Prostate gland (tissue), 2 donors: ENCODE measurements at regions not wholly inside any gene's neighbourhood (a gene's known extent, or its start where the extent isn't known, plus 50 kb on each side); places are given as distances from the start of the nearest gene placed in this dataset.

Experiments
- DNase-seq: peaks from one replicate; pipeline ENCODE4 v3.0.0-alpha.2; 2019; ENCODE audit warnings: low spot score
- H3K27ac ChIP-seq, 2 donors: fragments of 200-600 bp; sonication (generic); 2 replicates each; pipeline ENCODE4 v1.5.1; 2017 to 2019
- H3K27me3 ChIP-seq: fragments of 200-600 bp; sonication (generic); replicated peaks from 2 replicates; pipeline ENCODE4 v1.5.1; 2019; ENCODE audit not compliant: insufficient read depth
- H3K36me3 ChIP-seq, 2 donors: fragments of 200-600 bp; sonication (generic); 1 replicate in 1 of 2; 2 replicates in 1 of 2; pipeline versions ENCODE4 v1.5.1 to v1.8.1; 2017 to 2019
- H3K4me1 ChIP-seq: fragments of 200-600 bp; sonication (generic); replicated peaks from 2 replicates; pipeline ENCODE4 v1.5.1; 2019
- H3K4me3 ChIP-seq, 2 donors: fragments of 200-600 bp; sonication (generic); 2 replicates each; pipeline ENCODE4 v1.5.1; 2017 to 2019
- H3K9me3 ChIP-seq: fragments of 200-600 bp; sonication (generic); 2 replicates; pipeline ENCODE4 v1.5.1; 2017
- POLR2A ChIP-seq: fragments of 450-650 bp; IDR thresholded peaks from one replicate; pipeline ENCODE4 v1.6.1; 2016; ENCODE audit warnings: antibody characterized with exemption, mild to moderate bottlenecking
- POLR2AphosphoS5 ChIP-seq: sonication (generic); formaldehyde crosslinking; IDR thresholded peaks from one replicate; pipeline ENCODE4 v1.6.1; 2017; ENCODE audit warnings: antibody characterized with exemption
- WGBS: methylation state at CpG from one replicate; pipeline ENCODE4 v1.1.5; 2018; 5-methylcytosine and 5-hydroxymethylcytosine counted together
- intact Hi-C: fragments of 100-400 bp; cut with DNase I; formaldehyde crosslinking; loops from one replicate; pipeline ENCODE4 v1.14.2; 2022
- TF ChIP-seq, protein P1 (sequence below), 4 experiments: fragments of 200-600 bp in 2 of 4; fragments of 450-650 bp in 2 of 4; sonication (generic) in 2 of 4; IDR thresholded peaks; 1 replicate in 3 of 4; 2 replicates in 1 of 4; pipeline ENCODE4 v1.5.1; 2016 to 2019; ENCODE audit warnings: antibody characterized with exemption in 4 of 4, mild to moderate bottlenecking in 2 of 4, moderate library complexity in 2 of 4

DNA sequence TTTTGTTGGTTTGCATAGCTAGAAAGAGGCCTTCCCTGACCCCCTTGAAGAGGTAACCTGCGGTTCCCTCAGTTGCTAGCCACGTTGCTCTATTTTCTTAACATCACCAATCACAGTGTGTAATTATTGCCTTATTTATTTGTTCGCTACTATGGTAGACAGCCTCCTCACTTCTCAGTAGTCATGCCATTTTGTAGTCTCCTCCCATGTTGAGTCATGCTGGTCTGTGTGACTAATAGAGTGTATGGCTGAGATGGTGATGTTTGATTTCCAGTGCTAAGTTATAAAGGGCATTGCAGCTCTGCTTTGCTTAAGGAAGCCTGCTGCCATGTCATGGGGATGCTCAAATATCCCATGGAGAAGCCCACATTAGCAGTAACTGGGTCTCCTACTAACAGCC, 236.6 kb upstream of the CHD6 start:
- Histone ChIP-seq H3K36me3 (no peaks in the 10 kb centered on the region), H3K27me3 (no peaks in the 10 kb centered on the region), H3K9me3 (no peaks in the 10 kb centered on the region), H3K27ac (no peak overlapping the region), H3K4me1 (no peaks in the 10 kb centered on the region), H3K4me3 (no peak overlapping the region)
- TF ChIP-seq POLR2A, result no peak
- TF ChIP-seq, protein P1, sequence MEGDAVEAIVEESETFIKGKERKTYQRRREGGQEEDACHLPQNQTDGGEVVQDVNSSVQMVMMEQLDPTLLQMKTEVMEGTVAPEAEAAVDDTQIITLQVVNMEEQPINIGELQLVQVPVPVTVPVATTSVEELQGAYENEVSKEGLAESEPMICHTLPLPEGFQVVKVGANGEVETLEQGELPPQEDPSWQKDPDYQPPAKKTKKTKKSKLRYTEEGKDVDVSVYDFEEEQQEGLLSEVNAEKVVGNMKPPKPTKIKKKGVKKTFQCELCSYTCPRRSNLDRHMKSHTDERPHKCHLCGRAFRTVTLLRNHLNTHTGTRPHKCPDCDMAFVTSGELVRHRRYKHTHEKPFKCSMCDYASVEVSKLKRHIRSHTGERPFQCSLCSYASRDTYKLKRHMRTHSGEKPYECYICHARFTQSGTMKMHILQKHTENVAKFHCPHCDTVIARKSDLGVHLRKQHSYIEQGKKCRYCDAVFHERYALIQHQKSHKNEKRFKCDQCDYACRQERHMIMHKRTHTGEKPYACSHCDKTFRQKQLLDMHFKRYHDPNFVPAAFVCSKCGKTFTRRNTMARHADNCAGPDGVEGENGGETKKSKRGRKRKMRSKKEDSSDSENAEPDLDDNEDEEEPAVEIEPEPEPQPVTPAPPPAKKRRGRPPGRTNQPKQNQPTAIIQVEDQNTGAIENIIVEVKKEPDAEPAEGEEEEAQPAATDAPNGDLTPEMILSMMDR (IDR thresholded peaks at IDR 0.05), result no peak
- TF ChIP-seq POLR2AphosphoS5, result no peak
- intact Hi-C loops, result no loop called here
- DNase-seq, result no peak
- WGBS, result 70% methylated on average over 3 of the region's 3 CpGs

DNA sequence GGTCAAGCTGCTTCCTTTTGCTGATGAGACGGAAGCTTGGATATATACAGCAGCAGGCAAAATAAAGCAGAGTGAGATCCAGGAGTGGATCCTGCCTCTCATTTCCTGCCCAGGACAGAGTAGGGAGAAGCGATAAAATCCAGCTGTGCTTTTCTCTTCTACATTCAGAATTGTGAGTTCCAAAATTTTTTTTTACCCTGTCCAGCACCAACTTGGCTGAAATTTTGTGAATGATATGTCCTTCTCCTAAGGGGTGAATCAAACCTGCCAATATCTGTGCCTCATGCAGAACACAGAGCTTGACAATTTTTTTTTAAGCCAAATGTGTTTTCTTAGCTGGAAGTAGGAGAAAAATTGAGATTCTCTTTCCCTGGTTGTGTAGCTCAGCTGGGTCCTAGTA, 235.6 kb upstream of the CHD6 start:
- no peak overlapping the region for H3K27ac ChIP-seq
- intact Hi-C loops, result no loop called here
- no peaks in the 10 kb centered on the region for H3K9me3 ChIP-seq
- no peaks in the 10 kb centered on the region for H3K4me1 ChIP-seq
- no peak for DNase-seq
- WGBS, result 47% methylated on average over 2 of the region's 2 CpGs
- no peak overlapping the region for H3K4me3 ChIP-seq
- TF ChIP-seq POLR2A (no peak), POLR2AphosphoS5 (no peak)
- TF ChIP-seq, protein P1 (IDR thresholded peaks at IDR 0.05), result no peak
- no peaks in the 10 kb centered on the region for H3K27me3 ChIP-seq
- no peaks in the 10 kb centered on the region for H3K36me3 ChIP-seq

DNA sequence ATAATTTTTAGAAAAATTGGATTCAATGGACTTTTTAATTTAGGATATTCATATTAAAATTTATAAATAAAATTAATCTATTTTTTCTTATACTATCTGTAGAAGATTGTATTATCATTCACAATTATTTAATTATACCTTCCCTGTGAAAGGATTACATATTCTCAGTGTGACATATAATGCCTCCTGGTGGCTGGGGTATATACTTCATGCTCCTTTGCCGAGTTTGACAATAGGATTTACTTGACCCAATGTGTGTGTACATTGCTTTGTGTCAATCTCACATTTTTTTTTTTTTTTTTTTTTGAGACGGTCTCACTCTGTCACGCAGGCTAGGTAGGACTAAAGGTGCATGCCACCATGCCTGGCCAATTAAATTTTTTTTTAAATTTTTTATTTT, 230.0 kb upstream of the CHD6 start:
- Histone ChIP-seq H3K27me3 (no peaks in the 10 kb centered on the region), H3K4me1 (no peaks in the 10 kb centered on the region), H3K9me3 (no peaks in the 10 kb centered on the region), H3K27ac (no peak overlapping the region), H3K4me3 (no peak overlapping the region), H3K36me3 (no peaks in the 10 kb centered on the region)
- WGBS, result 79% methylated on average over 3 of the region's 3 CpGs
- DNase-seq, result no peak
- intact Hi-C loops, result no loop called here
- TF ChIP-seq, protein P1 (IDR thresholded peaks at IDR 0.05), result no peak
- TF ChIP-seq POLR2A, result no peak
- TF ChIP-seq POLR2AphosphoS5, result no peak

DNA sequence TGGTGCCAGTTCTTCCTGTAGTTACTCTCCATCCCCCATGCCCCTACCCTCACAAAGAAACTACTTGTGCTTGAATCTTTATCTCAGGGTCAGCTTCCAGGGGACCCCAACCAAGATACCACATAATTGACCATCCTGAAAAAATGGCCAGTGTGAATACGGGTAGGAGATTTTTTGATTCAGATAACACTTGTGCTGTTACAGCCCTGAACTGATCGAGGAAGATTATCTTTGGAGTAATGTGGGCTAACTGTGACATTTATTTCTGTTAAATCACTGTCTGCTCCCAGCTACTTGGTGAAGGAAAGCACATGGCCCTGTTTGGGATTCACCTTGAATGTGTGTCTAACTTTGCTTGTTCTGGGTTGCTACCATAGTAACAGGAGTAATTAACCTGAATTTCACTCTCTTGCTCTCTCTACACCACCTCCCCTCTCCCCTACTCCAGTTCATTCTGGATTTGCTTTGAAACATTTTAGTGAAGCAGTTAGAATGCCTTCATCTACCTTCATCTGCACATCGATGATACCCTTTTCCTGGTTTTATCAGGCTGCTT, 219.6 kb upstream of the CHD6 start:
- intact Hi-C loops, result no loop called here
- Histone ChIP-seq H3K27me3 (no peaks in the 10 kb centered on the region), H3K27ac (no peak overlapping the region), H3K4me1 (no peaks in the 10 kb centered on the region), H3K9me3 (no peaks in the 10 kb centered on the region), H3K36me3 (no peaks in the 10 kb centered on the region), H3K4me3 (no peak overlapping the region)
- DNase-seq, result no peak
- TF ChIP-seq, protein P1 (IDR thresholded peaks at IDR 0.05), result no peak
- no peak for TF ChIP-seq POLR2AphosphoS5
- no peak for TF ChIP-seq POLR2A
- WGBS, result 30% methylated on average over 3 of the region's 3 CpGs

DNA sequence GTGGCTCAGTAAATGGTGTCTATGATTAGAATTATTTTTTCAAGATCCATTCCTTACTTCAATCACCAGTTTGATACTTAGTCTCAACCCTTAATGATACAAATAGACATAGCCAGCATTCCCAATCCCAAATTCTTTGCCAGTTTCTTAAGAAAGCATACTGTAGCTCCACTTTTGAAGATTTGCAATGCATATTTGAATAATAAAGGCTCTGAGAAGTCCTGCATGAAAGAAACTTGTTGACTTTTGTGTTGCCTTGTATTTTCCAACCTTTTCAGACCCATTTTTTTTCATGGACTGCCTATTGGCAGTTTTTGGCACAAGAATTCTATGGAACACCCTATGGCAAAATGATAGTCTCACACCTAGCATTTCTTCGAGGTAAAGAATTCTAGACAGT, 215.6 kb upstream of the CHD6 start:
- Histone ChIP-seq H3K27me3 (no peaks in the 10 kb centered on the region), H3K36me3 (no peaks in the 10 kb centered on the region), H3K27ac (no peak overlapping the region), H3K4me1 (no peaks in the 10 kb centered on the region), H3K9me3 (no peaks in the 10 kb centered on the region), H3K4me3 (no peak overlapping the region)
- DNase-seq, result no peak
- TF ChIP-seq POLR2A, result no peak
- TF ChIP-seq, protein P1 (IDR thresholded peaks at IDR 0.05), result no peak
- TF ChIP-seq POLR2AphosphoS5, result no peak
- WGBS, result 100% methylated on average over 1 of the region's 1 CpG
- intact Hi-C loops, result no loop called here
